ENCODE measurements at regions not wholly inside any gene's neighbourhood (a gene's known extent, or its start where the extent isn't known, plus 50 kb on each side); places are given as distances from the start of the nearest gene placed in this dataset.

- DNase-seq: peak in 1 of 2 experiments; percentile 3
- no peaks in the 10 kb centered on the region for H3K4me1 ChIP-seq (replicated peaks; ENCODE audit: insufficient read depth)
- no peaks in the 10 kb centered on the region for H3K36me3 ChIP-seq (ENCODE audit: low read depth)
- POLR2A ChIA-PET (ENCODE audit: unreplicated experiment): no interaction called here
- H3K9me2 ChIP-seq (ENCODE audit: insufficient read depth): no peaks in the 10 kb centered on the region
- H3F3A ChIP-seq (ENCODE audit: insufficient read depth, low read depth): no peaks in the 10 kb centered on the region
- CTCF ChIA-PET: no interaction called here
- H3K27me3 ChIP-seq (ENCODE audit: insufficient read depth, low read depth): no peaks in the 10 kb centered on the region
- no TSS peak for BruUV-seq (replicated peaks)
- intact Hi-C loops (cut with micrococcal nuclease; ENCODE audit: unreplicated experiment): loop anchor here (5.0 kb wide), 2 partner anchors 619 to 1859 kb away; no protein-coding TSS in a partner anchor
- no peak overlapping the region for H3K4me2 ChIP-seq
- no peaks in the 10 kb centered on the region for H3K9me3 ChIP-seq (ENCODE audit: insufficient read depth, low read depth)
- no peaks in the 10 kb centered on the region for H3K79me2 ChIP-seq (ENCODE audit: low read depth)
- H2AFZ ChIP-seq: no peak overlapping the region
- TF ChIP-seq CTCF (conservative IDR thresholded peaks at IDR 0.05): peak; percentile 57; the same call in 1 of the 2 replicates
- no peak for TF ChIP-seq EZH2 (IDR thresholded peaks at IDR 0.05; ENCODE audit: low read depth)
- no peak overlapping the region for H3K27ac ChIP-seq
- H4K20me1 ChIP-seq (ENCODE audit: insufficient read depth): no peaks in the 10 kb centered on the region
- H3K4me3 ChIP-seq: no peak overlapping the region
Observed at GRCh38 chr6:23446469-23446967, 679.5 kb upstream of the NRSN1 start.

GRCh38 chr6:23447731-23448130 lies 678.3 kb upstream of the NRSN1 start:
- Histone ChIP-seq H3K36me3 (ENCODE audit: low read depth) (no peaks in the 10 kb centered on the region), H3K9me3 (ENCODE audit: insufficient read depth, low read depth) (no peaks in the 10 kb centered on the region), H3K9me2 (ENCODE audit: insufficient read depth) (no peaks in the 10 kb centered on the region), H3K4me3 (no peak overlapping the region), H2AFZ (no peak overlapping the region), H3K4me2 (no peak overlapping the region), H4K20me1 (ENCODE audit: insufficient read depth) (no peaks in the 10 kb centered on the region), H3K27me3 (ENCODE audit: insufficient read depth, low read depth) (no peaks in the 10 kb centered on the region), H3F3A (ENCODE audit: insufficient read depth, low read depth) (no peaks in the 10 kb centered on the region), H3K4me1 (replicated peaks; ENCODE audit: insufficient read depth) (no peaks in the 10 kb centered on the region), H3K27ac (no peak overlapping the region), H3K79me2 (ENCODE audit: low read depth) (no peaks in the 10 kb centered on the region)
- CTCF ChIA-PET: interaction anchor here (0.6 kb wide), 2 partner anchors 210 to 1839 kb away, joined by 3 to 11 read pairs; no protein-coding TSS in a partner anchor
- POLR2A ChIA-PET (ENCODE audit: unreplicated experiment): interaction anchor here (0.6 kb wide), 2 partner anchors 559 to 1833 kb away, joined by 3 to 4 read pairs; no protein-coding TSS in a partner anchor
- no peak for TF ChIP-seq EZH2 (IDR thresholded peaks at IDR 0.05; ENCODE audit: low read depth)
- intact Hi-C loops (cut with micrococcal nuclease; ENCODE audit: unreplicated experiment): loop anchor here (5.0 kb wide), 2 partner anchors 620 to 1860 kb away; no protein-coding TSS in a partner anchor
- no TSS peak for BruUV-seq (replicated peaks)
- DNase-seq: no peak

- CTCF ChIA-PET: interaction anchor here (0.6 kb wide), 1 partner anchor 1839 kb away, joined by 11 read pairs; no protein-coding TSS in a partner anchor
- Histone ChIP-seq H4K20me1 (ENCODE audit: insufficient read depth) (no peaks in the 10 kb centered on the region), H3K4me1 (replicated peaks; ENCODE audit: insufficient read depth) (no peaks in the 10 kb centered on the region), H3K27me3 (ENCODE audit: insufficient read depth, low read depth) (no peaks in the 10 kb centered on the region), H3F3A (ENCODE audit: insufficient read depth, low read depth) (no peaks in the 10 kb centered on the region), H3K36me3 (ENCODE audit: low read depth) (no peaks in the 10 kb centered on the region), H3K4me3 (no peak overlapping the region), H3K79me2 (ENCODE audit: low read depth) (no peaks in the 10 kb centered on the region), H2AFZ (no peak overlapping the region), H3K4me2 (no peak overlapping the region), H3K27ac (no peak overlapping the region), H3K9me3 (ENCODE audit: insufficient read depth, low read depth) (no peaks in the 10 kb centered on the region), H3K9me2 (ENCODE audit: insufficient read depth) (no peaks in the 10 kb centered on the region)
- POLR2A ChIA-PET (ENCODE audit: unreplicated experiment): no interaction called here
- intact Hi-C loops (cut with micrococcal nuclease; ENCODE audit: unreplicated experiment): loop anchor here (5.0 kb wide), 2 partner anchors 621 to 1861 kb away; no protein-coding TSS in a partner anchor
- BruUV-seq (replicated peaks): no TSS peak
- DNase-seq: no peak
- TF ChIP-seq EZH2 (IDR thresholded peaks at IDR 0.05; ENCODE audit: low read depth) (no peak), CTCF (conservative IDR thresholded peaks at IDR 0.05) (no peak)
Observed at GRCh38 chr6:23448281-23448680, 677.7 kb upstream of the NRSN1 start.
